Stimulated activated CD8-positive, alpha-beta memory T cell treated with anti-CD3 and anti-CD28 coated beads, Interleukin-15, amount 100 ng/mL, for 48 hours (primary cell): ENCODE measurements at regions not wholly inside any gene's neighbourhood (a gene's known extent, or its start where the extent isn't known, plus 50 kb on each side); places are given as distances from the start of the nearest gene placed in this dataset.
"Not testable (repeated sequence)": the region's sequence is repeated elsewhere in the genome, so short reads cannot be mapped to it uniquely, and the experiment has no call there.

Experiments used
- DNase-seq, 2 donors: peaks; one replicate each; pipeline ENCODE4 v3.0.0-alpha.2; 2020; ENCODE audit warnings: low read depth in 2 of 2

GRCh38 chr12:76178452-76178851, 94.0 kb upstream of the NAP1L1 start:
- no peak for DNase-seq

- DNase-seq, result no peak
These were observed 93.3 kb upstream of the NAP1L1 start for GRCh38 chr12:76177821-76178220.

GRCh38 chr12:76176940-76177339, 92.5 kb upstream of the NAP1L1 start:
- DNase-seq, result no peak

- DNase-seq, result not testable (repeated sequence)
These were observed 91.5 kb upstream of the NAP1L1 start for GRCh38 chr12:76175946-76176345.

GRCh38 chr12:76173756-76174155, 89.3 kb upstream of the NAP1L1 start:
- DNase-seq, result no peak

- DNase-seq, result peak; percentile 82 to 83
These were observed 74.2 kb upstream of the NAP1L1 start for GRCh38 chr12:76158518-76159321.

- no peak for DNase-seq
These were observed 72.2 kb upstream of the NAP1L1 start for GRCh38 chr12:76156726-76157125.

GRCh38 chr12:76156314-76156713, 71.8 kb upstream of the NAP1L1 start:
- DNase-seq, result no peak

- no peak for DNase-seq
These were observed 70.7 kb upstream of the NAP1L1 start for GRCh38 chr12:76155157-76155670.

GRCh38 chr12:76153616-76154015, 69.1 kb upstream of the NAP1L1 start:
- DNase-seq, result no peak

- DNase-seq, result no peak
These were observed 67.8 kb upstream of the NAP1L1 start for GRCh38 chr12:76152181-76152807.

- DNase-seq, result peak in 1 of 2 donors; percentile 4
These were observed 59.7 kb upstream of the NAP1L1 start for GRCh38 chr12:76144245-76144549.

GRCh38 chr12:76143343-76144244, 59.1 kb upstream of the NAP1L1 start:
- DNase-seq, result no peak

GRCh38 chr12:76142305-76142704, 57.8 kb upstream of the NAP1L1 start:
- no peak for DNase-seq

- no peak for DNase-seq
These were observed 54.2 kb upstream of the NAP1L1 start for GRCh38 chr12:76138656-76139055.

GRCh38 chr12:76137606-76138005, 53.1 kb upstream of the NAP1L1 start:
- DNase-seq, result no peak

GRCh38 chr12:76135456-76135855, 51.0 kb upstream of the NAP1L1 start:
- DNase-seq, result no peak
